HUDEP-2 (cell line): ENCODE measurements at regions not wholly inside any gene's neighbourhood (a gene's known extent, or its start where the extent isn't known, plus 50 kb on each side); places are given as distances from the start of the nearest gene placed in this dataset.

Source experiments
- DNase-seq, 76 experiments: peaks; one replicate each; lab custom pipeline; 2025; ENCODE audit not compliant: unreplicated experiment in 76 of 76; lab: John Stamatoyannopoulos, UW

- no peak for DNase-seq
Observed at GRCh38 chr4:10212400-10212799, 95.8 kb upstream of the WDR1 start.

- DNase-seq = no peak
Observed at GRCh38 chr4:10207116-10207515, 90.5 kb upstream of the WDR1 start.

GRCh38 chr4:10205223-10205622 is 88.6 kb upstream of the WDR1 start:
- DNase-seq = no peak

GRCh38 chr4:10204401-10205058 is 87.9 kb upstream of the WDR1 start:
- no peak for DNase-seq

- peak in 13 of 76 experiments; percentile 3 to 33 (median 17) for DNase-seq
Observed at GRCh38 chr4:10203851-10204250, 87.3 kb upstream of the WDR1 start.

GRCh38 chr4:10201381-10202223 is 85.0 kb upstream of the WDR1 start:
- DNase-seq = no peak

- DNase-seq = peak in 71 of 76 experiments; percentile 11 to 81 (median 57)
Observed at GRCh38 chr4:10200869-10201268, 84.3 kb upstream of the WDR1 start.

GRCh38 chr4:10198365-10198764 is 81.8 kb upstream of the WDR1 start:
- DNase-seq = no peak

GRCh38 chr4:10197952-10198351 is 81.4 kb upstream of the WDR1 start:
- peak in 2 of 76 experiments; percentile 7 to 24 for DNase-seq

GRCh38 chr4:10196191-10196590 is 79.6 kb upstream of the WDR1 start:
- DNase-seq = no peak

- peak in 6 of 76 experiments; percentile 3 to 29 (median 12) for DNase-seq
Observed at GRCh38 chr4:10192331-10192730, 75.7 kb upstream of the WDR1 start.

- DNase-seq = no peak
Observed at GRCh38 chr4:10188400-10189004, 71.9 kb upstream of the WDR1 start.

- DNase-seq = peak in 10 of 76 experiments; percentile 2 to 48 (median 12)
Observed at GRCh38 chr4:10186228-10187214, 69.9 kb upstream of the WDR1 start.

- DNase-seq = peak in 61 of 76 experiments; percentile 5 to 75 (median 37)
Observed at GRCh38 chr4:10185518-10186227, 69.1 kb upstream of the WDR1 start.

GRCh38 chr4:10184501-10184938 is 67.9 kb upstream of the WDR1 start:
- no peak for DNase-seq

GRCh38 chr4:10184041-10184440 is 67.4 kb upstream of the WDR1 start:
- no peak for DNase-seq

- DNase-seq = peak in 1 of 76 experiments; percentile 40
Observed at GRCh38 chr4:10183462-10183861, 66.9 kb upstream of the WDR1 start.

GRCh38 chr4:10182446-10183424 is 66.1 kb upstream of the WDR1 start:
- peak in 71 of 76 experiments; percentile 15 to 87 (median 57) for DNase-seq
